HEK293 (cell line): ENCODE measurements at regions not wholly inside any gene's neighbourhood (a gene's known extent, or its start where the extent isn't known, plus 50 kb on each side); places are given as distances from the start of the nearest gene placed in this dataset.

Experiments
- CTCF ChIA-PET: fragments of 350-600 bp; formaldehyde crosslinking; extraction: SDS; loops from one replicate; lab custom pipeline; 2021; ENCODE audit warnings: antibody characterized with exemption; lab: Yijun Ruan, JAX
- POLR2A ChIA-PET: fragments of 300-600 bp; formaldehyde crosslinking; extraction: SDS; loops from one replicate; lab custom pipeline; 2020; ENCODE audit warnings: antibody characterized with exemption, inconsistent platforms; lab: Yijun Ruan, JAX
- H3K27ac ChIP-seq: fragments of 200-500 bp; sonication (Bioruptor generic); 2 replicates; pipeline ENCODE4 v1.5.1; 2014; ENCODE audit warnings: low read depth, low read length, control low read depth, inconsistent platforms; ENCODE audit errors: extremely low read depth
- H3K36me3 ChIP-seq, 2 experiments: fragments of 200-500 bp in 1 of 2; sonication (Bioruptor generic) in 1 of 2; 1 replicate in 1 of 2; 2 replicates in 1 of 2; pipeline ENCODE4 v1.5.1; 2014 to 2017; ENCODE audit warnings: inconsistent platforms in 2 of 2, low read length in 2 of 2; ENCODE audit not compliant: control insufficient read depth in 2 of 2, insufficient read depth in 1 of 2
- H3K4me1 ChIP-seq: fragments of 200-500 bp; sonication (Bioruptor generic); 2 replicates; pipeline ENCODE4 v1.5.1; 2014; ENCODE audit warnings: mild to moderate bottlenecking, low read length, inconsistent platforms; ENCODE audit not compliant: control insufficient read depth, insufficient read depth
- H3K4me3 ChIP-seq: 2 replicates; pipeline ENCODE4 v1.5.1; 2011; ENCODE audit warnings: low read depth, mild to moderate bottlenecking, control low read depth, low read length, moderate library complexity
- H3K9me3 ChIP-seq: fragments of 200-500 bp; sonication (Bioruptor generic); 2 replicates; pipeline ENCODE4 v1.5.1; 2014; ENCODE audit warnings: low read depth, low read length, inconsistent platforms; ENCODE audit not compliant: control insufficient read depth, insufficient read depth
- GLI4 ChIP-seq: fragments of 450-650 bp; formaldehyde crosslinking; IDR thresholded peaks from 2 replicates; pipeline ENCODE4 v1.5.1; 2016; ENCODE audit warnings: missing biosample characterization, missing genetic modification characterization
- GLIS1 ChIP-seq: fragments of 450-650 bp; formaldehyde crosslinking; IDR thresholded peaks from 2 replicates; pipeline ENCODE4 v1.5.1; 2016; ENCODE audit warnings: missing biosample characterization, missing genetic modification characterization
- KLF10 ChIP-seq: fragments of 450-650 bp; IDR thresholded peaks from 2 replicates; pipeline ENCODE4 v1.5.1; 2018; ENCODE audit warnings: missing biosample characterization, mild to moderate bottlenecking, missing genetic modification characterization
- OSR2 ChIP-seq: fragments of 450-650 bp; formaldehyde crosslinking; IDR thresholded peaks from 2 replicates; pipeline ENCODE4 v1.5.1; 2016; ENCODE audit warnings: missing biosample characterization, missing genetic modification characterization
- RBAK ChIP-seq: fragments of 450-650 bp; formaldehyde crosslinking; IDR thresholded peaks from 2 replicates; pipeline ENCODE4 v1.5.1; 2016; ENCODE audit warnings: missing biosample characterization, missing genetic modification characterization
- SETDB1 ChIP-seq: IDR thresholded peaks from one replicate; pipeline ENCODE4 v1.6.1; 2017; ENCODE audit warnings: mild to moderate bottlenecking, low read length, moderate library complexity, mixed read lengths; ENCODE audit not compliant: insufficient read length
- ZEB2 ChIP-seq: fragments of 450-650 bp; formaldehyde crosslinking; IDR thresholded peaks from 2 replicates; pipeline ENCODE4 v1.5.1; 2016; ENCODE audit warnings: missing biosample characterization, missing genetic modification characterization
- ZFP37 ChIP-seq: fragments of 450-650 bp; formaldehyde crosslinking; IDR thresholded peaks from 2 replicates; pipeline ENCODE4 v1.5.1; 2016; ENCODE audit warnings: missing biosample characterization, missing genetic modification characterization
- ZNF112 ChIP-seq: fragments of 450-650 bp; formaldehyde crosslinking; IDR thresholded peaks from 2 replicates; pipeline ENCODE4 v1.5.0; 2017; ENCODE audit warnings: missing biosample characterization, missing genetic modification characterization
- ZNF16 ChIP-seq: fragments of 450-650 bp; formaldehyde crosslinking; IDR thresholded peaks from 2 replicates; pipeline ENCODE4 v1.5.1; 2016; ENCODE audit warnings: low read depth, missing biosample characterization, missing genetic modification characterization
- ZNF175 ChIP-seq: fragments of 450-650 bp; formaldehyde crosslinking; IDR thresholded peaks from 2 replicates; pipeline ENCODE4 v1.5.1; 2016; ENCODE audit warnings: missing biosample characterization, missing genetic modification characterization
- ZNF2 ChIP-seq: fragments of 450-650 bp; formaldehyde crosslinking; IDR thresholded peaks from 2 replicates; pipeline ENCODE4 v1.5.1; 2016; ENCODE audit warnings: missing biosample characterization, missing genetic modification characterization
- ZNF223 ChIP-seq: fragments of 450-650 bp; formaldehyde crosslinking; IDR thresholded peaks from 2 replicates; pipeline ENCODE4 v1.5.1; 2016; ENCODE audit warnings: missing biosample characterization, missing genetic modification characterization
- ZNF23 ChIP-seq: fragments of 450-650 bp; formaldehyde crosslinking; IDR thresholded peaks from 2 replicates; pipeline ENCODE4 v1.5.1; 2016; ENCODE audit warnings: missing biosample characterization, missing genetic modification characterization, borderline replicate concordance
- ZNF266 ChIP-seq: fragments of 450-650 bp; formaldehyde crosslinking; IDR thresholded peaks from 2 replicates; pipeline ENCODE4 v1.5.1; 2016; ENCODE audit warnings: missing biosample characterization, missing genetic modification characterization, low read depth
- ZNF366 ChIP-seq: fragments of 450-650 bp; formaldehyde crosslinking; conservative IDR thresholded peaks from 2 replicates; pipeline ENCODE4 v1.5.1; 2016; ENCODE audit warnings: missing biosample characterization, missing genetic modification characterization
- ZNF510 ChIP-seq: fragments of 450-650 bp; formaldehyde crosslinking; IDR thresholded peaks from 2 replicates; pipeline ENCODE4 v1.5.1; 2018; ENCODE audit warnings: mild to moderate bottlenecking, missing genetic modification characterization, missing biosample characterization; ENCODE audit not compliant: insufficient replicate concordance
- ZNF529 ChIP-seq: fragments of 450-650 bp; formaldehyde crosslinking; IDR thresholded peaks from 2 replicates; pipeline ENCODE4 v1.5.1; 2017; ENCODE audit warnings: missing genetic modification characterization, missing biosample characterization; ENCODE audit not compliant: insufficient replicate concordance
- ZNF548 ChIP-seq: fragments of 450-650 bp; formaldehyde crosslinking; IDR thresholded peaks from 2 replicates; pipeline ENCODE4 v1.5.1; 2016; ENCODE audit warnings: missing biosample characterization, missing genetic modification characterization
- ZNF555 ChIP-seq: fragments of 450-650 bp; formaldehyde crosslinking; conservative IDR thresholded peaks from 2 replicates; pipeline ENCODE4 v1.5.1; 2017; ENCODE audit warnings: missing biosample characterization, mild to moderate bottlenecking, missing genetic modification characterization, inconsistent platforms
- ZNF626 ChIP-seq: fragments of 450-650 bp; sonication (Bioruptor Pico); formaldehyde crosslinking; IDR thresholded peaks from 2 replicates; pipeline ENCODE4 v1.5.1; 2018; ENCODE audit warnings: missing biosample characterization, missing genetic modification characterization, inconsistent platforms
- ZNF701 ChIP-seq: fragments of 450-650 bp; formaldehyde crosslinking; IDR thresholded peaks from 2 replicates; pipeline ENCODE4 v1.5.1; 2016; ENCODE audit warnings: missing biosample characterization, missing genetic modification characterization
- TF ChIP-seq, protein P1 (sequence below): fragments of 450-650 bp; formaldehyde crosslinking; IDR thresholded peaks from 2 replicates; pipeline ENCODE4 v1.5.1; 2016; ENCODE audit warnings: missing biosample characterization, missing genetic modification characterization
- TF ChIP-seq, protein P2 (sequence below): fragments of 450-650 bp; formaldehyde crosslinking; IDR thresholded peaks from 2 replicates; pipeline ENCODE4 v1.5.1; 2017; ENCODE audit warnings: missing biosample characterization, missing genetic modification characterization
- TF ChIP-seq, protein P3 (sequence below): fragments of 450-650 bp; formaldehyde crosslinking; IDR thresholded peaks from 2 replicates; pipeline ENCODE4 v1.5.1; 2017; ENCODE audit warnings: missing biosample characterization, missing genetic modification characterization
- TF ChIP-seq, protein P4 (sequence below): fragments of 450-650 bp; formaldehyde crosslinking; IDR thresholded peaks from 2 replicates; pipeline ENCODE4 v1.5.1; 2016; ENCODE audit warnings: missing biosample characterization, missing genetic modification characterization

DNA sequence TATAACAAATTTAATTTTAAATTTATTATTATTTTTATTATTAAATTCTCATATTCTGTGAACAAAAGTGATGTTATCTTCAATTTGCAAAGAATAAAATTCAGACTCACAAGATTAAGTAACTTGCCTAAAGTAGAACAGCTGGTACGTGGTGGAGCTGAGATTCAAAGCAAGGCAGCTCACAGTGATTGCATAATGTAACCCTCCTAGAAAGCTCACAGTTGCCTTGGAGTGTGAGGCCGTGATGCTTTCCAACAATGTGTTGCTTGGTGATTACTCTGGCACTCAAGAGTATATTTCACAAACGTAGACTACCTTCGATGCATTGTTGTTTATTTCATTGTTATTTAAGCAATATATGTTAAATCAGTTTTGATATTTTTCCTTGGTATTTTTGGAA lies 1039.2 kb upstream of the PABPC4L start (continued):
- TF ChIP-seq, protein P1, sequence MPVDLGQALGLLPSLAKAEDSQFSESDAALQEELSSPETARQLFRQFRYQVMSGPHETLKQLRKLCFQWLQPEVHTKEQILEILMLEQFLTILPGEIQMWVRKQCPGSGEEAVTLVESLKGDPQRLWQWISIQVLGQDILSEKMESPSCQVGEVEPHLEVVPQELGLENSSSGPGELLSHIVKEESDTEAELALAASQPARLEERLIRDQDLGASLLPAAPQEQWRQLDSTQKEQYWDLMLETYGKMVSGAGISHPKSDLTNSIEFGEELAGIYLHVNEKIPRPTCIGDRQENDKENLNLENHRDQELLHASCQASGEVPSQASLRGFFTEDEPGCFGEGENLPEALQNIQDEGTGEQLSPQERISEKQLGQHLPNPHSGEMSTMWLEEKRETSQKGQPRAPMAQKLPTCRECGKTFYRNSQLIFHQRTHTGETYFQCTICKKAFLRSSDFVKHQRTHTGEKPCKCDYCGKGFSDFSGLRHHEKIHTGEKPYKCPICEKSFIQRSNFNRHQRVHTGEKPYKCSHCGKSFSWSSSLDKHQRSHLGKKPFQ, result no peak
- TF ChIP-seq ZNF2 (tag by site-specific recombination), result no peak
- TF ChIP-seq ZNF112 (tag by site-specific recombination), result no peak
- TF ChIP-seq ZNF23, result no peak
- TF ChIP-seq KLF10 (tag by site-specific recombination), result no peak
- TF ChIP-seq ZNF548 (tag by site-specific recombination), result no peak

- ChIA-PET CTCF (no interaction called here), POLR2A (no interaction called here)
- TF ChIP-seq, protein P2, sequence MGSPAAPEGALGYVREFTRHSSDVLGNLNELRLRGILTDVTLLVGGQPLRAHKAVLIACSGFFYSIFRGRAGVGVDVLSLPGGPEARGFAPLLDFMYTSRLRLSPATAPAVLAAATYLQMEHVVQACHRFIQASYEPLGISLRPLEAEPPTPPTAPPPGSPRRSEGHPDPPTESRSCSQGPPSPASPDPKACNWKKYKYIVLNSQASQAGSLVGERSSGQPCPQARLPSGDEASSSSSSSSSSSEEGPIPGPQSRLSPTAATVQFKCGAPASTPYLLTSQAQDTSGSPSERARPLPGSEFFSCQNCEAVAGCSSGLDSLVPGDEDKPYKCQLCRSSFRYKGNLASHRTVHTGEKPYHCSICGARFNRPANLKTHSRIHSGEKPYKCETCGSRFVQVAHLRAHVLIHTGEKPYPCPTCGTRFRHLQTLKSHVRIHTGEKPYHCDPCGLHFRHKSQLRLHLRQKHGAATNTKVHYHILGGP (tag by site-specific recombination), result no peak
- no peak for TF ChIP-seq GLI4 (tag by site-specific recombination)
- no peak for TF ChIP-seq ZFP37 (tag by site-specific recombination)
- TF ChIP-seq RBAK, result no peak
- no peak for TF ChIP-seq ZNF701 (tag by site-specific recombination)
- TF ChIP-seq ZNF555 (tag by site-specific recombination), result no peak
- no peaks in the 10 kb centered on the region for H3K9me3 ChIP-seq
- no peak overlapping the region for H3K4me3 ChIP-seq
- H3K27ac ChIP-seq, result no peak overlapping the region
- no peaks in the 10 kb centered on the region for H3K36me3 ChIP-seq
- no peaks in the 10 kb centered on the region for H3K4me1 ChIP-seq
These were observed 1038.4 kb upstream of the PABPC4L start for GRCh38 chr4:135239964-135240363.

DNA sequence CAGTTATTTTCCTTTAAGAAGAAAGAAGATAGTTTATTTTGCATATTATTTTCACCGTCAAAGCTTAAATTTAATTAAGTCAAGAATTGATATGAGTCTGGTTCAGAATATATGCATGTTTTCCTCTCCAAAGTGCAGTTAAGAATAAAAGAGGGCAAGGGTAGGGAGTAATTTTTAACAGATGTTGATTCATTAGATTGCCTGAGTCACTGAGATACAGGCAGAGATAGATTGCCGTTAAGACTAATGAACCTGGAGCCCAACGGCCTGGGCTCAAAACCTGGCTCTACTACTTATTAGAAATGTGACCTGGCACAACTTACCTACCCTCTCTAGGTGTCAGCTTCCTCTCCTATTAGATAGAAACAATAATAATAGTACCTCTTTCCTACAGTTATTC lies 1037.4 kb upstream of the PABPC4L start:
- Histone ChIP-seq H3K4me1 (no peaks in the 10 kb centered on the region), H3K4me3 (no peak overlapping the region), H3K27ac (no peak overlapping the region), H3K36me3 (no peaks in the 10 kb centered on the region), H3K9me3 (no peaks in the 10 kb centered on the region)
- CTCF ChIA-PET, result interaction anchor here (0.6 kb wide), 1 partner anchor 303 kb away, joined by 3 read pairs; no protein-coding TSS in a partner anchor
- POLR2A ChIA-PET, result no interaction called here
- no peak for TF ChIP-seq ZEB2 (tag by site-specific recombination)
- no peak for TF ChIP-seq ZNF223 (tag by site-specific recombination)
- no peak for TF ChIP-seq ZNF626
- no peak for TF ChIP-seq GLIS1 (tag by site-specific recombination)
- no peak for TF ChIP-seq ZNF266 (tag by site-specific recombination)
- TF ChIP-seq, protein P3, sequence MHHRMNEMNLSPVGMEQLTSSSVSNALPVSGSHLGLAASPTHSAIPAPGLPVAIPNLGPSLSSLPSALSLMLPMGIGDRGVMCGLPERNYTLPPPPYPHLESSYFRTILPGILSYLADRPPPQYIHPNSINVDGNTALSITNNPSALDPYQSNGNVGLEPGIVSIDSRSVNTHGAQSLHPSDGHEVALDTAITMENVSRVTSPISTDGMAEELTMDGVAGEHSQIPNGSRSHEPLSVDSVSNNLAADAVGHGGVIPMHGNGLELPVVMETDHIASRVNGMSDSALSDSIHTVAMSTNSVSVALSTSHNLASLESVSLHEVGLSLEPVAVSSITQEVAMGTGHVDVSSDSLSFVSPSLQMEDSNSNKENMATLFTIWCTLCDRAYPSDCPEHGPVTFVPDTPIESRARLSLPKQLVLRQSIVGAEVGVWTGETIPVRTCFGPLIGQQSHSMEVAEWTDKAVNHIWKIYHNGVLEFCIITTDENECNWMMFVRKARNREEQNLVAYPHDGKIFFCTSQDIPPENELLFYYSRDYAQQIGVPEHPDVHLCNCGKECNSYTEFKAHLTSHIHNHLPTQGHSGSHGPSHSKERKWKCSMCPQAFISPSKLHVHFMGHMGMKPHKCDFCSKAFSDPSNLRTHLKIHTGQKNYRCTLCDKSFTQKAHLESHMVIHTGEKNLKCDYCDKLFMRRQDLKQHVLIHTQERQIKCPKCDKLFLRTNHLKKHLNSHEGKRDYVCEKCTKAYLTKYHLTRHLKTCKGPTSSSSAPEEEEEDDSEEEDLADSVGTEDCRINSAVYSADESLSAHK (tag by site-specific recombination), result no peak
- no peak for TF ChIP-seq ZNF366
- TF ChIP-seq OSR2 (tag by site-specific recombination), result no peak
- no peak for TF ChIP-seq ZNF510 (tag by site-specific recombination)
- TF ChIP-seq ZNF16 (tag by site-specific recombination), result no peak
- no peak for TF ChIP-seq ZNF175
- TF ChIP-seq, protein P4, sequence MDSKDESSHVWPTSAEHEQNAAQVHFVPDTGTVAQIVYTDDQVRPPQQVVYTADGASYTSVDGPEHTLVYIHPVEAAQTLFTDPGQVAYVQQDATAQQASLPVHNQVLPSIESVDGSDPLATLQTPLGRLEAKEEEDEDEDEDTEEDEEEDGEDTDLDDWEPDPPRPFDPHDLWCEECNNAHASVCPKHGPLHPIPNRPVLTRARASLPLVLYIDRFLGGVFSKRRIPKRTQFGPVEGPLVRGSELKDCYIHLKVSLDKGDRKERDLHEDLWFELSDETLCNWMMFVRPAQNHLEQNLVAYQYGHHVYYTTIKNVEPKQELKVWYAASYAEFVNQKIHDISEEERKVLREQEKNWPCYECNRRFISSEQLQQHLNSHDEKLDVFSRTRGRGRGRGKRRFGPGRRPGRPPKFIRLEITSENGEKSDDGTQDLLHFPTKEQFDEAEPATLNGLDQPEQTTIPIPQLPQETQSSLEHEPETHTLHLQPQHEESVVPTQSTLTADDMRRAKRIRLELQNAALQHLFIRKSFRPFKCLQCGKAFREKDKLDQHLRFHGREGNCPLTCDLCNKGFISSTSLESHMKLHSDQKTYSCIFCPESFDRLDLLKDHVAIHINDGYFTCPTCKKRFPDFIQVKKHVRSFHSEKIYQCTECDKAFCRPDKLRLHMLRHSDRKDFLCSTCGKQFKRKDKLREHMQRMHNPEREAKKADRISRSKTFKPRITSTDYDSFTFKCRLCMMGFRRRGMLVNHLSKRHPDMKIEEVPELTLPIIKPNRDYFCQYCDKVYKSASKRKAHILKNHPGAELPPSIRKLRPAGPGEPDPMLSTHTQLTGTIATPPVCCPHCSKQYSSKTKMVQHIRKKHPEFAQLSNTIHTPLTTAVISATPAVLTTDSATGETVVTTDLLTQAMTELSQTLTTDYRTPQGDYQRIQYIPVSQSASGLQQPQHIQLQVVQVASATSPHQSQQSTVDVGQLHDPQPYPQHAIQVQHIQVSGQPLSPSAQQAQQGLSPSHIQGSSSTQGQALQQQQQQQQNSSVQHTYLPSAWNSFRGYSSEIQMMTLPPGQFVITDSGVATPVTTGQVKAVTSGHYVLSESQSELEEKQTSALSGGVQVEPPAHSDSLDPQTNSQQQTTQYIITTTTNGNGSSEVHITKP (tag by site-specific recombination), result no peak
- no peak for TF ChIP-seq ZNF529 (tag by site-specific recombination)
- TF ChIP-seq SETDB1, result no peak
